SK-N-SH treated with all-trans-retinoic acid at 6 μM for 48 hours (cell line): ENCODE measurements at regions not wholly inside any gene's neighbourhood (a gene's known extent, or its start where the extent isn't known, plus 50 kb on each side); places are given as distances from the start of the nearest gene placed in this dataset.

Source experiments
- ATAC-seq: fragments of 200-7000 bp; cut with Tn5 transposase; 3 replicates; pipeline ENCODE4 v1.9.1; 2020; ENCODE audit warnings: mild to moderate bottlenecking, moderate library complexity
- BACH2 ChIP-seq: fragments of 250-450 bp; sonication (Bioruptor Pico); IDR thresholded peaks from 2 replicates; pipeline ENCODE4 v1.9.0; 2021; ENCODE audit warnings: mild to moderate bottlenecking, borderline replicate concordance
- CREB5 ChIP-seq: fragments of 250-450 bp; sonication (Bioruptor Pico); IDR thresholded peaks from 2 replicates; pipeline ENCODE4 v1.5.1; 2020; ENCODE audit warnings: low read depth, mild to moderate bottlenecking, moderate library complexity
- CSDC2 ChIP-seq: fragments of 250-450 bp; sonication (Bioruptor Pico); IDR thresholded peaks from 2 replicates; pipeline ENCODE4 v1.5.0; 2020; ENCODE audit warnings: mild to moderate bottlenecking, moderate library complexity
- CSRNP3 ChIP-seq: fragments of 250-450 bp; sonication (Bioruptor Pico); IDR thresholded peaks from 2 replicates; pipeline ENCODE4 v1.5.1; 2021; ENCODE audit warnings: mild to moderate bottlenecking, moderate library complexity
- ESRRG ChIP-seq: fragments of 250-450 bp; sonication (Bioruptor Pico); IDR thresholded peaks from 2 replicates; pipeline ENCODE4 v1.6.1; 2021; ENCODE audit warnings: mild to moderate bottlenecking
- GLIS3 ChIP-seq: fragments of 250-450 bp; sonication (Bioruptor Pico); IDR thresholded peaks from 2 replicates; pipeline ENCODE4 v1.5.0; 2020; ENCODE audit warnings: mild to moderate bottlenecking, moderate library complexity
- ISL1 ChIP-seq: fragments of 250-450 bp; sonication (Bioruptor Pico); IDR thresholded peaks from 2 replicates; pipeline ENCODE4 v2.1.2; 2022; ENCODE audit warnings: mild to moderate bottlenecking, moderate library complexity
- OSR1 ChIP-seq: fragments of 250-450 bp; sonication (Bioruptor Pico); IDR thresholded peaks from 2 replicates; pipeline ENCODE4 v1.8.0; 2022; ENCODE audit warnings: moderate library complexity, mild to moderate bottlenecking, inconsistent platforms
- PATZ1 ChIP-seq: fragments of 250-450 bp; sonication (Bioruptor Pico); IDR thresholded peaks from 2 replicates; pipeline ENCODE4 v1.8.0; 2020; ENCODE audit warnings: mild to moderate bottlenecking, moderate library complexity, borderline replicate concordance
- POU6F1 ChIP-seq: fragments of 250-450 bp; sonication (Bioruptor Pico); IDR thresholded peaks from 2 replicates; pipeline ENCODE4 v1.8.0; 2021; ENCODE audit warnings: low read depth, mild to moderate bottlenecking, moderate library complexity, borderline replicate concordance
- PPARA ChIP-seq: fragments of 250-450 bp; sonication (Bioruptor Pico); IDR thresholded peaks from 2 replicates; pipeline ENCODE4 v1.5.0; 2020; ENCODE audit warnings: mild to moderate bottlenecking, borderline replicate concordance
- RARB ChIP-seq: fragments of 250-450 bp; sonication (Bioruptor Pico); IDR thresholded peaks from 2 replicates; pipeline ENCODE4 v1.8.0; 2021; ENCODE audit warnings: mild to moderate bottlenecking, moderate library complexity
- SNAI2 ChIP-seq: fragments of 250-450 bp; sonication (Bioruptor Pico); IDR thresholded peaks from 2 replicates; pipeline ENCODE4 v1.5.0; 2020; ENCODE audit warnings: mild to moderate bottlenecking, moderate library complexity
- TCF4 ChIP-seq: fragments of 250-450 bp; sonication (Bioruptor Pico); IDR thresholded peaks from 2 replicates; pipeline ENCODE4 v1.8.0; 2021; ENCODE audit warnings: mild to moderate bottlenecking, moderate library complexity, borderline replicate concordance
- TOX ChIP-seq: fragments of 250-450 bp; sonication (Bioruptor Pico); IDR thresholded peaks from 2 replicates; pipeline ENCODE4 v1.8.0; 2021; ENCODE audit warnings: mild to moderate bottlenecking, moderate library complexity, borderline replicate concordance
- TSHZ2 ChIP-seq: fragments of 250-450 bp; sonication (Bioruptor Pico); IDR thresholded peaks from 2 replicates; pipeline ENCODE4 v1.5.0; 2020; ENCODE audit warnings: mild to moderate bottlenecking, moderate library complexity
- ZC3H10 ChIP-seq: fragments of 250-450 bp; sonication (Bioruptor Pico); IDR thresholded peaks from 2 replicates; pipeline ENCODE4 v1.5.1; 2021; ENCODE audit warnings: mild to moderate bottlenecking, moderate library complexity
- ZFP3 ChIP-seq: fragments of 250-450 bp; sonication (Bioruptor Pico); IDR thresholded peaks from 2 replicates; pipeline ENCODE4 v1.5.0; 2020; ENCODE audit warnings: mild to moderate bottlenecking, moderate library complexity
- ZFP30 ChIP-seq: fragments of 450-650 bp; formaldehyde crosslinking; IDR thresholded peaks from 2 replicates; pipeline ENCODE4 v1.5.0; 2022; ENCODE audit warnings: mild to moderate bottlenecking, moderate library complexity
- ZNF565 ChIP-seq: fragments of 450-650 bp; formaldehyde crosslinking; conservative IDR thresholded peaks from 2 replicates; pipeline ENCODE4 v1.5.0; 2020; ENCODE audit warnings: low read depth, mild to moderate bottlenecking, moderate library complexity
- ZNF70 ChIP-seq: fragments of 450-650 bp; formaldehyde crosslinking; IDR thresholded peaks from 2 replicates; pipeline ENCODE4 v1.5.0; 2020; ENCODE audit warnings: mild to moderate bottlenecking, moderate library complexity
- ZNF8 ChIP-seq: fragments of 450-650 bp; formaldehyde crosslinking; IDR thresholded peaks from 2 replicates; pipeline ENCODE4 v1.5.0; 2020; ENCODE audit warnings: mild to moderate bottlenecking, moderate library complexity

GRCh38 chr16:60484901-60485300, 1551.3 kb downstream of the CDH8 start:
- ATAC-seq: no peak
- TF ChIP-seq PPARA (CRISPR knock-in tag) (no peak), ZNF565 (no peak), TSHZ2 (CRISPR knock-in tag) (no peak), RARB (CRISPR knock-in tag) (no peak), TCF4 (CRISPR knock-in tag) (no peak), TOX (CRISPR knock-in tag) (no peak), BACH2 (CRISPR knock-in tag) (no peak), ZNF70 (CRISPR knock-in tag) (no peak), ZFP30 (CRISPR knock-in tag) (no peak), ZC3H10 (CRISPR knock-in tag) (no peak), ISL1 (CRISPR knock-in tag) (no peak), SNAI2 (no peak), OSR1 (CRISPR knock-in tag) (no peak), CSRNP3 (CRISPR knock-in tag) (no peak), POU6F1 (CRISPR knock-in tag) (no peak)

GRCh38 chr16:60481591-60481990, 1554.6 kb downstream of the CDH8 start:
- no peak for ATAC-seq
- TF ChIP-seq CSDC2: no peak
- no peak for TF ChIP-seq ZNF70 (CRISPR knock-in tag)
- no peak for TF ChIP-seq PPARA (CRISPR knock-in tag)
- no peak for TF ChIP-seq ZNF8
- no peak for TF ChIP-seq ZFP3 (CRISPR knock-in tag)
- TF ChIP-seq, all 23 proteins: peak for 0

GRCh38 chr16:60478810-60479209, 1557.4 kb downstream of the CDH8 start:
- TF ChIP-seq ZFP3 (CRISPR knock-in tag) (no peak), ESRRG (no peak), CSRNP3 (CRISPR knock-in tag) (no peak), ZC3H10 (CRISPR knock-in tag) (no peak), PATZ1 (CRISPR knock-in tag) (no peak), POU6F1 (CRISPR knock-in tag) (no peak), BACH2 (CRISPR knock-in tag) (no peak), OSR1 (CRISPR knock-in tag) (no peak), ISL1 (CRISPR knock-in tag) (no peak), GLIS3 (no peak), CREB5 (CRISPR knock-in tag) (no peak), TOX (CRISPR knock-in tag) (no peak)
- ATAC-seq: no peak
